Trophoblast cell (in vitro differentiated cells and primary cell): ENCODE measurements at regions not wholly inside any gene's neighbourhood (a gene's known extent, or its start where the extent isn't known, plus 50 kb on each side); places are given as distances from the start of the nearest gene placed in this dataset.

ENCODE experiments used
- DNase-seq, 2 donors: peaks; one replicate each; pipeline ENCODE4 v3.0.0-alpha.2; 2016
- H2AFZ ChIP-seq: 2 replicates; pipeline ENCODE4 v1.6.1; 2013; ENCODE audit warnings: low read length, moderate library complexity, mild to moderate bottlenecking; ENCODE audit not compliant: insufficient read depth, poor library complexity
- H2AK5ac ChIP-seq: 2 replicates; pipeline ENCODE4 v1.6.1; 2013; ENCODE audit warnings: mild to moderate bottlenecking, low read length
- H2BK120ac ChIP-seq: 2 replicates; pipeline ENCODE4 v1.6.1; 2013; ENCODE audit warnings: low read length, mild to moderate bottlenecking, moderate library complexity; ENCODE audit not compliant: insufficient read depth, poor library complexity
- H2BK12ac ChIP-seq: 2 replicates; pipeline ENCODE4 v1.6.1; 2013; ENCODE audit warnings: mild to moderate bottlenecking, low read length, moderate library complexity
- H2BK5ac ChIP-seq: 2 replicates; pipeline ENCODE4 v1.6.1; 2013; ENCODE audit warnings: low read length, low read depth, moderate library complexity, mild to moderate bottlenecking; ENCODE audit not compliant: poor library complexity
- H3K14ac ChIP-seq: 2 replicates; pipeline ENCODE4 v1.6.1; 2013; ENCODE audit warnings: mild to moderate bottlenecking, low read length
- H3K18ac ChIP-seq: 2 replicates; pipeline ENCODE4 v1.6.1; 2013; ENCODE audit warnings: mild to moderate bottlenecking, low read length
- H3K23ac ChIP-seq: 2 replicates; pipeline ENCODE4 v1.6.1; 2013; ENCODE audit warnings: low read length
- H3K27ac ChIP-seq: 2 replicates; pipeline ENCODE4 v1.5.1; 2013; ENCODE audit warnings: low read depth, mild to moderate bottlenecking, inconsistent platforms, low read length, moderate library complexity
- H3K27me3 ChIP-seq: 2 replicates; pipeline ENCODE4 v1.6.1; 2013; ENCODE audit warnings: inconsistent platforms, mild to moderate bottlenecking, low read length, moderate library complexity; ENCODE audit not compliant: insufficient read depth
- H3K36me3 ChIP-seq, 2 experiments: 1 replicate in 1 of 2; 2 replicates in 1 of 2; pipeline ENCODE4 v1.6.1; 2013; ENCODE audit warnings: low read length in 2 of 2, mild to moderate bottlenecking in 2 of 2, moderate library complexity in 1 of 2; ENCODE audit not compliant: insufficient read depth in 2 of 2, control insufficient read depth in 1 of 2
- H3K4ac ChIP-seq: 2 replicates; pipeline ENCODE4 v1.6.1; 2013; ENCODE audit warnings: low read depth, mild to moderate bottlenecking, low read length, moderate library complexity
- H3K4me1 ChIP-seq, 2 experiments: 1 replicate in 1 of 2; 2 replicates in 1 of 2; pipeline ENCODE4 v1.6.1; 2013; ENCODE audit warnings: low read length in 2 of 2, mild to moderate bottlenecking in 2 of 2, moderate library complexity in 1 of 2; ENCODE audit not compliant: insufficient read depth in 2 of 2, control insufficient read depth in 1 of 2
- H3K4me2 ChIP-seq: 2 replicates; pipeline ENCODE4 v1.6.1; 2013; ENCODE audit warnings: inconsistent platforms, mild to moderate bottlenecking, low read length, moderate library complexity
- H3K4me3 ChIP-seq: 2 replicates; pipeline ENCODE4 v1.5.1; 2013; ENCODE audit warnings: mild to moderate bottlenecking, low read depth, low read length, inconsistent platforms
- H3K79me1 ChIP-seq: one replicate; pipeline ENCODE4 v1.6.1; 2013; ENCODE audit warnings: low read length
- H3K79me2 ChIP-seq: 2 replicates; pipeline ENCODE4 v1.6.1; 2013; ENCODE audit warnings: low read length, mild to moderate bottlenecking; ENCODE audit not compliant: control insufficient read depth, insufficient read depth, poor library complexity
- H3K9ac ChIP-seq: 2 replicates; pipeline ENCODE4 v1.6.1; 2013; ENCODE audit warnings: mild to moderate bottlenecking, low read length
- H3K9me3 ChIP-seq: 2 replicates; pipeline ENCODE4 v1.6.1; 2013; ENCODE audit warnings: low read depth, mild to moderate bottlenecking, control low read depth, inconsistent platforms, low read length; ENCODE audit not compliant: insufficient read depth
- H4K12ac ChIP-seq: 2 replicates; pipeline ENCODE4 v1.6.1; 2013; ENCODE audit warnings: low read depth, mild to moderate bottlenecking, low read length, moderate library complexity
- H4K8ac ChIP-seq: 2 replicates; pipeline ENCODE4 v1.6.1; 2013; ENCODE audit warnings: low read depth, mild to moderate bottlenecking, low read length, moderate library complexity
- H4K91ac ChIP-seq: one replicate; pipeline ENCODE4 v1.6.1; 2013; ENCODE audit warnings: low read depth, mild to moderate bottlenecking, low read length, moderate library complexity
- WGBS: extraction: QIAGEN DNeasy Blood & Tissue Kit; methylation state at CpG from one replicate; pipeline ENCODE4 v1.1.7; 2013; ENCODE audit warnings: missing lambda C conversion rate; ENCODE audit not compliant: insufficient read length, insufficient coverage; ENCODE audit errors: extremely low coverage; 5-methylcytosine and 5-hydroxymethylcytosine counted together

GRCh38 chr3:110822971-110823370 lies 248.6 kb upstream of the NECTIN3 start:
- no peak for DNase-seq
- Histone ChIP-seq H3K79me2 (no peaks in the 10 kb centered on the region), H4K12ac (no peak overlapping the region), H4K8ac (no peak overlapping the region), H2BK120ac (no peak overlapping the region), H2BK5ac (no peak overlapping the region), H3K18ac (no peak overlapping the region), H3K23ac (no peak overlapping the region), H3K27ac (no peak overlapping the region), H3K9me3 (no peaks in the 10 kb centered on the region), H3K4me2 (no peak overlapping the region), H2AFZ (no peak overlapping the region), H3K27me3 (no peaks in the 10 kb centered on the region), H3K9ac (no peak overlapping the region), H3K4ac (no peak overlapping the region), H3K14ac (no peak overlapping the region), H3K36me3 (no peaks in the 10 kb centered on the region), H2BK12ac (no peak overlapping the region), H3K79me1 (no peaks in the 10 kb centered on the region), H2AK5ac (no peak overlapping the region), H3K4me1 (no peaks in the 10 kb centered on the region), H4K91ac (no peak overlapping the region), H3K4me3 (no peak overlapping the region)
- no CpG with 5 or more reads among the region's 2 CpGs for WGBS

- H2AK5ac ChIP-seq = no peak overlapping the region
- H3K27me3 ChIP-seq = no peaks in the 10 kb centered on the region
- no peak overlapping the region for H4K91ac ChIP-seq
- no peak overlapping the region for H2AFZ ChIP-seq
- H3K36me3 ChIP-seq = no peaks in the 10 kb centered on the region
- H3K9ac ChIP-seq = no peak overlapping the region
- no peak overlapping the region for H3K14ac ChIP-seq
- H3K4me1 ChIP-seq = no peaks in the 10 kb centered on the region
- H2BK120ac ChIP-seq = no peak overlapping the region
- no peaks in the 10 kb centered on the region for H3K9me3 ChIP-seq
- H3K79me1 ChIP-seq = no peaks in the 10 kb centered on the region
- no peak overlapping the region for H2BK5ac ChIP-seq
- H3K79me2 ChIP-seq = no peaks in the 10 kb centered on the region
- H3K4me3 ChIP-seq = no peak overlapping the region
- no peak overlapping the region for H3K4ac ChIP-seq
- H3K23ac ChIP-seq = no peak overlapping the region
- no peak overlapping the region for H4K8ac ChIP-seq
- H3K18ac ChIP-seq = no peak overlapping the region
- no CpG with 5 or more reads among the region's 3 CpGs for WGBS
- no peak overlapping the region for H2BK12ac ChIP-seq
- no peak overlapping the region for H4K12ac ChIP-seq
- no peak for DNase-seq
- no peak overlapping the region for H3K4me2 ChIP-seq
- no peak overlapping the region for H3K27ac ChIP-seq
These were observed 224.6 kb upstream of the NECTIN3 start for GRCh38 chr3:110846971-110847370.

DNA sequence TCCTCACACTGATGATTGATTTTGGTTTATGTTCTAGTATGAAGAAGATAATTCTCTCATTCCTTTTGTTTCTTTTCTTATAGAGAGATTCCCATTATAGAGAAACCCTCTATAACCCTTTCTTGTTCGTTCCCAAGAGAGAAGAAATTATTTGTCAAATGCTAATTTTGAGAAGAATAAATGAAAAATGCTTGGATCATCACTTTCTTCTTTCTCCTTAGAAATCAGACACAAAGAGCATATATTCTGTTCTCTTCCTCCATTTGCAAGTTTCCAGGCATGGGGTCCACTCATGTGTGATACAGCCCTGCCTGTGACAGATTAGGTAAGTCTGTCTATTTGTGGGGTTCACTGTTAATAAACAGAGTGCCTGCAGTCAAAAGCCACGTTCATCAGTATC lies 222.6 kb upstream of the NECTIN3 start:
- no peaks in the 10 kb centered on the region for H3K4me1 ChIP-seq
- no peak overlapping the region for H2BK5ac ChIP-seq
- H4K8ac ChIP-seq = no peak overlapping the region
- H3K18ac ChIP-seq = no peak overlapping the region
- H3K4me3 ChIP-seq = no peak overlapping the region
- H2AK5ac ChIP-seq = no peak overlapping the region
- no peaks in the 10 kb centered on the region for H3K79me1 ChIP-seq
- no peak overlapping the region for H3K14ac ChIP-seq
- H3K4ac ChIP-seq = no peak overlapping the region
- no peak overlapping the region for H4K12ac ChIP-seq
- H3K27ac ChIP-seq = no peak overlapping the region
- H3K4me2 ChIP-seq = no peak overlapping the region
- H2AFZ ChIP-seq = no peak overlapping the region
- H3K9me3 ChIP-seq = no peaks in the 10 kb centered on the region
- H3K27me3 ChIP-seq = no peaks in the 10 kb centered on the region
- no peaks in the 10 kb centered on the region for H3K36me3 ChIP-seq
- no peak overlapping the region for H2BK12ac ChIP-seq
- no peak overlapping the region for H4K91ac ChIP-seq
- H3K9ac ChIP-seq = no peak overlapping the region
- no peak overlapping the region for H3K23ac ChIP-seq
- no peaks in the 10 kb centered on the region for H3K79me2 ChIP-seq
- DNase-seq = no peak
- no CpG with 5 or more reads among the region's 2 CpGs for WGBS
- H2BK120ac ChIP-seq = no peak overlapping the region

- H3K18ac ChIP-seq = no peak overlapping the region
These were observed 219.9 kb upstream of the NECTIN3 start for GRCh38 chr3:110851736-110852135.

More at GRCh38 chr3:110851736-110852135, 219.9 kb upstream of the NECTIN3 start:
- H3K27me3 ChIP-seq = no peaks in the 10 kb centered on the region
- H3K23ac ChIP-seq = no peak overlapping the region
- H2BK120ac ChIP-seq = no peak overlapping the region
- no peaks in the 10 kb centered on the region for H3K36me3 ChIP-seq
- H3K9ac ChIP-seq = no peak overlapping the region
- no peak overlapping the region for H4K12ac ChIP-seq
- H2AFZ ChIP-seq = no peak overlapping the region
- H2BK5ac ChIP-seq = no peak overlapping the region
- H3K4me3 ChIP-seq = no peak overlapping the region
- no peak overlapping the region for H3K14ac ChIP-seq
- H3K79me2 ChIP-seq = no peaks in the 10 kb centered on the region
- no peaks in the 10 kb centered on the region for H3K4me1 ChIP-seq
- no peak overlapping the region for H3K27ac ChIP-seq
- H4K8ac ChIP-seq = no peak overlapping the region
- DNase-seq = no peak
- no peak overlapping the region for H3K4me2 ChIP-seq
- no peaks in the 10 kb centered on the region for H3K79me1 ChIP-seq
- H3K9me3 ChIP-seq = no peaks in the 10 kb centered on the region
- H2BK12ac ChIP-seq = no peak overlapping the region
- no peak overlapping the region for H2AK5ac ChIP-seq
- H4K91ac ChIP-seq = no peak overlapping the region
- no peak overlapping the region for H3K4ac ChIP-seq
